H1 (cell line): ENCODE measurements at regions not wholly inside any gene's neighbourhood (a gene's known extent, or its start where the extent isn't known, plus 50 kb on each side); places are given as distances from the start of the nearest gene placed in this dataset.

Experiments used
- BCL11A ChIP-seq, 2 experiments: IDR thresholded peaks; one replicate each; pipeline ENCODE4 v1.6.1; 2011; ENCODE audit warnings: low read depth in 2 of 2, low read length in 2 of 2, mild to moderate bottlenecking in 2 of 2
- CHD2 ChIP-seq: IDR thresholded peaks from 2 replicates; pipeline ENCODE4 v1.6.1; 2012; ENCODE audit warnings: low read length, improper control_type of control experiment
- CREB1 ChIP-seq: IDR thresholded peaks from 2 replicates; pipeline ENCODE4 v1.6.1; 2012; ENCODE audit warnings: inconsistent platforms
- CTCF ChIP-seq, 3 experiments: IDR thresholded peaks; 1 replicate in 2 of 3; 2 replicates in 1 of 3; pipeline versions ENCODE4 v1.5.1 to v1.6.1; 2011; ENCODE audit warnings: low read length in 3 of 3, mild to moderate bottlenecking in 3 of 3, inconsistent platforms in 2 of 3, low read depth in 1 of 3, moderate library complexity in 1 of 3; ENCODE audit not compliant: insufficient read depth in 1 of 3; ENCODE audit errors: control extremely low read depth in 1 of 3
- JUND ChIP-seq: IDR thresholded peaks from 2 replicates; pipeline ENCODE4 v1.6.1; 2011; ENCODE audit warnings: mild to moderate bottlenecking, improper control_type of control experiment, low read length
- PHF8 ChIP-seq: fragments of 200-600 bp; sonication (generic); conservative IDR thresholded peaks from 2 replicates; pipeline ENCODE4 v1.7.1; 2012; ENCODE audit warnings: low read depth, mild to moderate bottlenecking, inconsistent platforms, low read length, moderate library complexity
- POLR2AphosphoS5 ChIP-seq: IDR thresholded peaks from 2 replicates; pipeline ENCODE4 v1.6.1; 2011; ENCODE audit warnings: low read depth, low read length
- POU5F1 ChIP-seq: IDR thresholded peaks from 2 replicates; pipeline ENCODE4 v1.6.1; 2011; ENCODE audit warnings: low read depth, mild to moderate bottlenecking, low read length, moderate library complexity
- RBBP5 ChIP-seq: IDR thresholded peaks from 2 replicates; pipeline ENCODE4 v1.7.1; 2012; ENCODE audit warnings: low read depth, mild to moderate bottlenecking, inconsistent platforms, low read length, moderate library complexity, borderline replicate concordance
- SIN3A ChIP-seq, 2 experiments: IDR thresholded peaks in 1 of 2; conservative IDR thresholded peaks in 1 of 2; 2 replicates each; pipeline ENCODE4 v1.6.1; 2011 to 2012; ENCODE audit warnings: low read length in 2 of 2, improper control_type of control experiment in 1 of 2, low read depth in 1 of 2, mild to moderate bottlenecking in 1 of 2
- TAF1 ChIP-seq: IDR thresholded peaks from 2 replicates; pipeline ENCODE4 v1.6.1; 2011; ENCODE audit warnings: mild to moderate bottlenecking, low read depth, low read length
- TF ChIP-seq, protein P1 (sequence below): IDR thresholded peaks from 2 replicates; pipeline ENCODE4 v1.6.1; 2012; ENCODE audit warnings: inconsistent platforms

GRCh38 chr4:124564121-124564520 lies 148.4 kb downstream of the ANKRD50 start:
- TF ChIP-seq SIN3A (conservative IDR thresholded peaks at IDR 0.05 in 1 of 2, IDR thresholded peaks at IDR 0.05 in 1 of 2; ENCODE audit: low read depth in 1 of 2, low read length in 2 of 2), result no peak
- no peak for TF ChIP-seq CREB1
- no peak for TF ChIP-seq CHD2
- TF ChIP-seq TAF1, result no peak
- TF ChIP-seq CTCF (IDR thresholded peaks at IDR 0.05; ENCODE audit: control extremely low read depth in 1 of 3, insufficient read depth in 1 of 3, low read depth in 1 of 3, low read length in 3 of 3), result no peak
- no peak for TF ChIP-seq JUND
- no peak for TF ChIP-seq POLR2AphosphoS5
- no peak for TF ChIP-seq PHF8
- TF ChIP-seq RBBP5, result no peak
- no peak for TF ChIP-seq POU5F1
- TF ChIP-seq, protein P1, sequence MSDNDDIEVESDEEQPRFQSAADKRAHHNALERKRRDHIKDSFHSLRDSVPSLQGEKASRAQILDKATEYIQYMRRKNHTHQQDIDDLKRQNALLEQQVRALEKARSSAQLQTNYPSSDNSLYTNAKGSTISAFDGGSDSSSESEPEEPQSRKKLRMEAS, result no peak
- no peak for TF ChIP-seq BCL11A (IDR thresholded peaks at IDR 0.05; ENCODE audit: low read depth in 2 of 2, low read length in 2 of 2)
